Fibroblast of skin of abdomen (primary cell): ENCODE measurements at regions not wholly inside any gene's neighbourhood (a gene's known extent, or its start where the extent isn't known, plus 50 kb on each side); places are given as distances from the start of the nearest gene placed in this dataset.
A peak's percentile ranks its signal among the peaks of the same experiment; 100 is the strongest.
"Not testable (repeated sequence)": the region's sequence is repeated elsewhere in the genome, so short reads cannot be mapped to it uniquely, and the experiment has no call there.

ENCODE experiments used
- DNase-seq: peaks from one replicate; pipeline ENCODE4 v3.0.0-alpha.2; 2013

DNA sequence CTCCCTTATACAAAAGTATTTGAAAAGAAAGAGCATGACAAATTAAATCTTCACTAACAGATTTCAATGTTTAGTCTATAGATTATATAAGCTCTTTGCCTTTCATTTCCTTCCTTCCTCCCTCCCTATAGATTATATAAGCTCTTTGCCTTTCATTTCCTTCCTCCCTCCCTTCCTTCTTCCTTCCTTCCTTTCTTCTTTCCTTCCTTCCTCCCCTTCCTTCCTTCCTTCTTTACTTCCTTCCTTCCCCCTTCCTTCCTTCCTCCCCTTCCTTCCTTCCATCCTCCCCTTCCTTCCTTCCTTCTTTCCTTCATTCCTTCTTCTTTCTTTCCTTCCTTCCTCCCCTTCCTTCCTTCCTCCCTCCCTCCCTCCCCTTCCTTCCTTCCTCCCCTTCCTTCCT is 209.8 kb upstream of the CBLB start:
- no peak for DNase-seq

DNA sequence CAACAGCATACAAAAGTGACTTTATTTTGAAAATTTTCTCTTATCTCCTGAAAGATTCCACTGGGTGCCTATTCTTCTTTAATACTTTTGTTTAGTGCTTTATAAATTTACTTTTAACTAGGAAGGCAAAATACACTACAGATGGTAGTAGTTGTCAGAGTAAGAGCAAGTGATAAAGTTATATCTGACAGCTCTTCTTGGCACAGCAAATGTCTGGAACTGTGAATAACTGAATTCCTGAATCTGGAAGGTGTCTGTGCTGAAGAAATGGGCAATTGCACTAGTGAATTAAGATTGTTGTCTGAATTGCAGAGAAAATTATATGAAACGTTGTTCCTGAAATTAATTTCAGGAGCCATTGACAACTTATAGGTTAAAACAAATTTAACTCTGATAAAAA is 213.8 kb upstream of the CBLB start:
- DNase-seq = no peak

DNA sequence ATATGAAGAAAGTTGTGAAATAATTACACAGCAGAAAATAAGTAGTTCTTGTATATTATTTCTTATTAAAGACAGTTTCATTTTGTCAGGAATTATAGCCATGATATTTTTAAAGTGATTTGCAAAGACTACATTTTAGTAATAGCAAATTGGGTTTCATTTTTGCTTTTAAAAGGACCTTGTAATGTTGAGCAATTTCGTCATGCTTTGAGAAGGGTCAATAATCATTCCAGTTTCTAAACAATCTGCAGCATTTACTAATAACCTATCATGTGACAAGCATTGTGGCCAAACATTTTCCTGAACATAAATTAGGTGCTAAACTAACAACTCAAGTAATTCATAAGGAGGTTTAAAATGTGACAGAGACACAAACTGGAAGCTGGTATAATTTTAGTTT is 214.4 kb upstream of the CBLB start:
- DNase-seq = no peak

DNA sequence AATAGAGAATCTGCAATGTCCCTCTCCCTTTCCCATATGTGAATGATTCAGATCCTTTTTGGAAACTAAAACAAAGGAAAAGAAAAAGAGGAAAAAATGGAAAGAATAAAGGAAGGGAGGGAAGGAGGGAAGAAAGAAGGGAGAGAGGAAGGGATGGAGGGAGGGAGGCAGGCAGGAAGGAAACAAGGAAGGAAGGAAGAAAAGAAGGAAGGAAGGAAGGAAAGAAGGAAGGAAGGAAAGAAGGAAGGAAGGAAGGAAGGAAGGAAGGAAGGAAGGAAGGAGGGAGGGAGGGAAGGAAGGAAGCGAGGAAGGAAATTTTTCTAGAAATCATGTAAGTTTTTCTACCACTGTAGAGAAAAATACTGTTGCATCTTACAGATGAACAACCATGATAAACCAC is 215.0 kb upstream of the CBLB start:
- no peak for DNase-seq

DNA sequence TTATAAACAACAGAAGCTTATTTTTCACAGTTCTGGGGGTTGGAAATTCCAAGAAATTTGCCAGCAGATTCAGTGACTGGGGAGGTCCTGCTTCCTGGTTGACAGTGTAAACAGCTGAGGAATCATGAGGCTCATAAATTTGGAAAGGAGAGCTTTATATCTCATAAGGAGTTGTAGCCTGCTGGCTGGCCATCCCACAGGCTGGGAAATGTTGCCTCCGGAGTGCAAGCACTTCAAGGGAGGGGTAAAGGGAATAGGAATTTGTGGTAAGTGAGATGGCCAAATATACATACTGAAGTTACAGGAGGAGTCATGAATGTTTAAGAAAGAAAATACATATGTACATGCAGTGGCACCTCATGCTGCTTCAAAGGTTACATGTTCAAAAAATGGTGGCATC is 217.2 kb upstream of the CBLB start:
- DNase-seq = peak; percentile 20

DNA sequence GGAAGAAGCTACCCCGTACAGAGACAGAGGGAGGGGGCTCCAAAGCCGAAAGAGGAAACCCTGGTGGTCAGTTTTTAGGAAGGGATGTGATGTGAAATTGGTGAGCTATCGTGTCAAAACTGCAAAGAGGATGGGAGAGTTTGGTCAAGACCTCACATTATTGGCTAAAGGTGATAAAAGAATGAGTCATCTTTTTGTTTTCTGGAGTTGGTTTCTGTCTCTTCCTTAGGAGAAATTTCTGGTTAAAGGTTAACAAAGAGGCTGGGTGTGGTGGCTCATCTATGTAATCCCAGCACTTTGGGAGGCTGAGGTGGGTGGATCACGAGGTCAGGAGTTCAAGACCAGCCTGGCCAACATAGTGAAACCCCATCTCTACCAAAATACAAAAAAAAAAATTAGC is 217.8 kb upstream of the CBLB start:
- DNase-seq = no peak

DNA sequence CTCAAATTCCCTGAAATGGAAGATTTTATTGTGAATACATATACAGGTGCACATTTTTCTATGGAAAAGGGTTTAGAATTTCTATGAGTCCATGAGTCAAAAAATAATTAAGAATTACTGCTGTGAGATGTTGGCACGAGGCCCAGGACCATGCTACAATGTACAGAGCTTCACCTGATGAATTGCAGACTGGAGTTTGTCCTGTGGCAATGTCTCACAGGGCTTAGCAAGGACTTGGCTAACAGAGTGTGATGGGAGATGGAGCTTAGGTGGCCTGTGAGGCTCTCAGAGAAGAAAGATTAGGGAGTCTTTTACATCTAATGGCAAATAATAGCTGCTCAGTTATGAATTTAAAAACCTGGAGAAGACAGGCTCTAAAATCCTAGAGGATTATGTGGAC is 219.5 kb upstream of the CBLB start:
- no peak for DNase-seq

DNA sequence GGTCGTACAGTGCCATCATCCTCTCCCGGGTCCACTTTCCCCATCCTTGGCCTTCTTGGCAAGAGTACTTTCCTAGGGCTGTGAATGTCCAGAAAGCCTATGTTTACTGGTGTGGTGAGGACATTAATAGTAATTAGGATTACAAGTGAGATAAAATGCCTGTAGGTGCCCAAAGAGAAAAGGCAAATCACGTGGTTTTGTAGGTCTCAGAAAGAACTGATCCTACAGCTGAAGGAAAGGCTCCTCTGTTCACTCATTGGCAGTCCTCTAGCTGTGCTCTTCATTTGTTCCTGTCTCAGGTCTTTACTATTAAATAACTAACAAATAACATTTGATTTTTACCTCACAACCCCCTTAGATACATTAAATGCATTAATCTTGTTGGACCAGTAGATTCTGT is 220.1 kb upstream of the CBLB start:
- DNase-seq = no peak

DNA sequence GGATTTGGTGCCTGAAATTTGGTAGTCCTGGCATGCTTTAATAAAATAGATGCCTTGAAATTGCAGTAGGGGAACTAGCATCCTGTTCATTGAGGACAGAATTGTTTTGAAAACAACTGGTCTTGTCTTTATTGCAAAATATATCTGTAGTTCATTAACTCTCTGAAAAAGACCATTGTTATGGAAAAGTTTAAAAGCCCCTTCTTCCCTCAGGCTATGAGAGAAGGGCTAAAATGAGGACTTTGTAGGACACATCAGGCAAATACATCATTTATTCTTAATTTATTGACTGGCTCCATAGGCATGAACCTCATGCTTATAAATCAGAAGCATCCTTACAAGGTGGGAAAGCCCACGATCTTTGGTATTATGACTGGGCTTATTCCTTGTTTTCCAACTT is 221.0 kb upstream of the CBLB start:
- no peak for DNase-seq

DNA sequence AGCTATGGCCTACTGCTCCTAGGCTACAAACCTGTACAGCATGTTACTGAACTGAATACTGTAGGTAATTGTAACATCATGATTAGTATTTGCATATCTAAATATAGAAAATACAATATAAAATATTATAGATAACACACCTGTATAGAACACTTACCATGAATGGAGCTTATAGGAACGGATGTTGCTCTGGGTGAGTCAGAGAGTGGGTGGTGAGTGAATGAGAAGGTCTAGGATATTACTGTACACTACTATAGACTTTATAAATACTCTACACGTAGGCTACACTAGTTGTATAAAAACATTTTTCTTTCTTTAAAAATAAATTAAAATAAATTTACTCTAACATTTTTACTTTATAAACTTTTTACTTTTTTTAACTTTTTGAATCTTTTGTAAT is 224.0 kb upstream of the CBLB start:
- DNase-seq = no peak

DNA sequence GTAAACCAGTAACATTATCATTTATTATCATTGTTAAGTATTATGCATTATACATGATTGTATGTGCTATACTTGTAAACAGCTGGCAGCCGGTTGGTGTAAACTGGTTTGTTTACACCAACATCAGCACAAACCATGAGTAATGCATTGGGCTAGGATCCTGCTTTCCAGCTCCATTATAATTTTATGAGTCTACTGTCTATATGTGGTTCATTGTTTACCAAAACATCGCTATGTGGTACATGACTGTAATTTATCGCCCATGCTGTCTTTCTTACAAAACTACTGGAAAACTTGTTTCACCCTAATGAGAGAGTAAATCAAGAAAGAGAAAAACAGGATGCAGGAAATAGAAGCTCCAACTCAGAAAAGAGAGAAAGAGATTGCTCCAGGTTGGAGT is 224.8 kb upstream of the CBLB start:
- no peak for DNase-seq

DNA sequence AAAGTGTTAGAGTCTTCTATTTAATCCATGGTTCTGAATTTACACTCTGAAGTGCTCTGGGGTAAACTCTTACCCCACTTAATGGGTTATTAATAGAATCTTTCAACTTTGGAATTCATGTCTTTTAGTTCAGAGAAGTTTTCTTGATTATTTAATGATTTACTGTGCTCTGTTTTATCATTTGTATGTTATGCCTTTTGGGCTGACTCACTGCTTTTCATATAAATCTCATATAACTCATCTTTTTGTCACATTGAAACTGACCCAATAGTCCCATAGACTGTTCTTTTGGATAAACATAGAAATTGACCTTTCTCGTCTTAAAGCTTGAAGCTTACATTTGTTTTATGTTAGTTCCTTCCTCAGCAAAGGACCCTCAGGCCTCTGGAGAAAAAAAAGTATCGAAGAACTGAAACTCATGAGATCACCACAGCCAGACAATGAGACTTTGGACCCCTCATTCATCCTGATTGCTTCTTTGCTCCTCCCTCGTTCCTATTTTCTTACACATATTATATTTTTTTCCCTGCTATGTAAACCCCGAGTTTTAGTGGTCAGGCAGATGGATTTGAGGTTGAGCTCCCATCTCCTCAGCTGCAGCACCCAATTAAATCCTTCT is 229.1 kb upstream of the CBLB start:
- peak; percentile 56 for DNase-seq

DNA sequence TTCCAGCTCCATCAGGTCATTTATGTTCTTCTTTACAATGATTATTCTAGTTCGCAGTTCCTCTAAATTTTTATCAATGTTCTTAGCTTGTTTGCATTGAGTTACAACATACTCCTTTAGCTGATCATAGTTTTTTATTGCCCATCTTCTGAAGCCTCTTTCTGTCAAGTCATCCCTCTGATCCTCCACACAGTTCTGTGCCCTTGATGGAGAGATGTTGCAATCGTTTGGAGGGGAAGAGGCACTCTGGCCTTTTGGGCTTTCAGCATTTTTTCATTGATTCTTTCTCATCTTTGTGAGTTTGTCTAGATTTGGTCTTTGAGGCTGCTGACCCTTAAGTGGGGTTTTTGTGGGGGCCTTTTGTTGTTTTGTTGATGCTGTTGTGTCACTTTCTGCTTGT is 234.6 kb upstream of the CBLB start:
- no peak for DNase-seq

DNA sequence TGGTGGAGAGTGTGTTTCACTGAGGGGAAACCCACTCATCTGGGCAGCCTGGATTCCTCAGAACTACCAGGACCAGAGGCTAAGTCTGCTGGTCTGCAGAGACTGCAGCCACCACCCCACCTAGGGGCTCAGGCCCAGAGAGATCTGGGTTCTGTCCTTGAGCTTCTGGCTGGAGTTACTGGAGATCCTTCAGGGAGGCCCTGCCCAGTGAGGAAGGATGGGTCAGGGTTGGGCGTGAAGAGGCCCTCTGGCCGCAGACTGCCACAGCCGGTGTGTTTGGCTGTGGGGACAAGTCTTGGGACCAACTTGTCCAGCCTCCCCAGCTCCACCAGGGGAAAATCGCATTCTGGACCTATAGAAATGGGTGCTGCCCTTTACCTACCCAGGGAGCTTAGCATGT is 235.3 kb upstream of the CBLB start:
- no peak for DNase-seq

DNA sequence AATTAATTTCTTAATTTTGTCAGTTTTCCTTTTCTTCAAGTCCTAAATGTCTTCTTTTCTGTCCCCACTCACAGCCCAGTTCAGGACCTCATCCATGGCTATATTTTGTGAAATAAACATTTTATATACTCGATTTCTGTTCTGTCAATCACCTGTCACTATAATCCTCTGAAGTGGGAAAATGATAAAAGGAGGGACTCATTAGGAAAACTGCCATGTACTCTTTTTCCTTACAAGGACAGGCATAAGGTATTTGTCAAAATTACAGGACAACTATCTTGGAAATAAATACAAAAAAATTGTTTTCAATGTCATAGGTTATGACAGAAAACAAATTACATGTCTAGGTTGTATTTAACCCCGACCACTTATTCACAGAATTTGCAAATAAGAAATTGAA is 240.1 kb upstream of the CBLB start:
- no peak for DNase-seq

DNA sequence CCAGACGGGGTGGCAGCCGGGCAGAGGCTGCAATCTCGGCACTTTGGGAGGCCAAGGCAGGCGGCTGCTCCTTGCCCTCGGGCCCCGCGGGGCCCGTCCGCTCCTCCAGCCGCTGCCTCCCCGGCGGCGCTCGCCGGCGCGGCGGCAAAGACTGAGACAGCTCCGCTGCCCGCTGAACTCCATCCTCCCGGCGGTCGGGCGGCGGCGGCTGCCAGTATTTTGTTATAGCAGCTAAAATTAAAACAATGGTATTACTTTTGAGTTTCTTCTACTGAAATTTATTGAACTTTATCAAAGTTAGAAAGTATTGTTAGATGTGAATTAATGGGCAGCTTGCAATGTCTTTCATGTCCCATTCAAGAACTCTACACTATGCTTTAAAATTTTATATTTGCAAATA is 243.7 kb upstream of the CBLB start:
- DNase-seq = not testable (repeated sequence)

DNA sequence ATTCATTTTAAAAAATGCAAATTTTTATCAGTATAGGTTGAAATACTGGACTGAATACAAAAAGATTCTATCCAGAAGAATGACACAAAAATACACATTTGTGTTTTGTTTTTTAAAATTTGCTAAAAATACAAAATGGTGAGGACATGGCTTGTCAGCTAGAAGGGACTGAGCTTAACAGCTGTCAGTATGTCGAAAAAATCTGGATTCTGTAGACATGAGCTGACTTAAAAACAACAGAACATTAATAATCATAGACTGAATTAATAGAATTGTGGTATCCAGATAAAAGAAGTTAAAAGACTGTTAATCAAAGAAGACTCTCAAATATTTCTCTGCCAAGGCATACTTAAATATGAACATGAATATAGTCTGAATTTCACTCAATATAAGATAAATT is 244.9 kb upstream of the CBLB start:
- no peak for DNase-seq

DNA sequence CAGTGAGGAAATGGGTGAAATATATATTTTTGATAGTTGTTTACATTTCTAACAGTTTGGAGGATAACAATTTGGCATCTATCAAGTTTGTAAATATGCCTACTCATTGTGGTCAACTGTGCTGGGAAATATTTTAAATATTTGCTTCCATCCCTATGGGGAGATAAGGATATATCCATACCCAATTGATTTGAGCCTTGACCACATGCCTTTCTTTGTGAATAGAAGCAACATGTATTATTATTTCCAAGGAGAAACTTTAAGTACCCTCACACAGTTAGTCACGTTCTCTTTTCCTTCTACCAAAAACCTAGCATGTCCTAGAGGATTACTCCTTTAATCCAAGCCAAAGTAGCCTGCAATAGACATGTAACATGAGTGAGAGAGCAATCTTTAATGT is 245.4 kb upstream of the CBLB start:
- peak; percentile 43 for DNase-seq

DNA sequence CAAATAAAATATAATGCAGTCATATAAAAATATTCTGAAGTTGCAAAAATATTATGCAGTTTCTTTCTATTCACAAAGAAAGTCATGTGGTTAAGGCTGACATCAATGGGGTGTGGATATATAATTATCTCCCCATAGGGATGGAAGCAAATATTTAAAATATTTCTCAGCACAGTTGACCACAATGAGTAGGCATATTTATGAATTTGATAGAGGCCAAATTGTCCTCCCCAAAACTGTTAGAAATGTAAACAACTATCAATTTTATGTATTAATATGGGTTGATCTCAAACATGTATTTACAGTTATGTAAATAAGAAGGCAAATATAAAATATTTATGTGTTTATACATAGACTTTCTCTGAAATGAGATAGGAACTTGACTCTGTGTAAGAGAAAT is 246.0 kb upstream of the CBLB start:
- DNase-seq = peak; percentile 71

DNA sequence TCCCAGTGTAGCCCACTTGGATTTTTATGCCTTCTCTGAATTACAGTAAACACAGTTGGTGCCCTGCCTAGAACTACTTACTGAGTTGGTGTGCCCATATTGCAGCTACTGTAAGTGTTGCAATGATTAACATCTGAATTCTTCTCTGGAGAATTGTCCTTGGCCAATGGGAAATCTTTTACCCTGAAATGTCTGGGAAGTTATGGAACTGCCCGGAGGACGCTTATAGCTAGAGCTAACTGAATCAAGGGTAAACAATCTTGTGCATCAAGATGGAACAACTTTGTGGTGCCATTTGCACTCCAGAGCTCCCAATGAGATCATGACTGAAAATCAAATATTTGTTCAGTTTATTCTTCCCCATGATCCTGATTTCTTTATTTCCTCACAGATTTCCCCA is 246.7 kb upstream of the CBLB start:
- no peak for DNase-seq

DNA sequence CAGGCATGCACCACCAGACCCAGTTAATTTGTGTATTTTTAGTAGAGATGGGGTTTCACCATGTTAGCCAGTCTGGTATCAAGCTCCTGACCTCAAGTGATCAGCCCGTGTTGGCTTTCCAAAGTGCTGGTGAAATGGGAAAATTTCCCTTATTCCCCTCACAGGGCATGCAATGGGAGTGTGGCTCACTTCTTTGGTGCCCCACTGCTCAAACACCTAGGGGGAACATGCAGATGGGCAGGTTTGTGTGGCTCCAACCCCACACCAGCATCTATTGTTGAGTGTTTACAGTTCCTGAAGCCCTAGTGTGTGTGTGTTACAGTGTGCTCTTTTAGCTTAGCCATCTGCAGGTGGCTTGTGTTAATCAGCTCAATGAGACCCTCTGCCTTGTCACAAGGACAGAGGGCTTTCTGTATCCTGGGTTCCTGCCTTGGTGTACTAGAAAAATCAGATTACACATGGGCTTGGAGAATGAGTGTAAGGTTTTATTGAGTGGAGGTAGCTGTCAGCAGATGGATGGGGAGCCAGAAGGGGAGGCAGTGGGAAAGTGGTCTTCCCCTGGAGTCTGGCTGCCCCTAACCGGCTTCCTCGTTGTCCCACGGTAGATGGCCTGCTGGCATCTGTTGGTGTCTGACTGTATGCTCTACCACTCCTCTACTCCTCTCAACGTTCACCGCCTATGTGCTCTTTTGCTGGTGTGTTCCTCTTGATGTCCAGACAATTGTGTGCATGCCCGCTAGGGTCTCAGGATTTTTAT is 248.1 kb upstream of the CBLB start:
- no peak for DNase-seq

DNA sequence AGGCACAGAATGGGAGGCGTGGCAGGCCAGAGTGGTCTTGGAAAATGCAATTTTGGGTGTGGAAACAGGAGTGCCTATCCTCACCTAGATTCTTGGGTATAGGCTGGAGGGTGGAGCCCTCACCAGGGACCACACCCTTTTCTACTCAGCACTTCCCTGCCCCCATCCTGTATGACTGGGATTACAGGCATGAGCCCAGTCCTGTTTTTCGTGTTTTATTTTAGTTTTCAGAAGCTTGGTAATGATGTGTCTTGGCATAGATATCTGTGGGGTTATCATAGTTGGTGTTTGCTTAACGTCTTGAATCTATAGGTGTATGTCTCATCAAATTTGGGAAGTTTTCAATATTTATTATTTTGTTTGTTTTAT is 248.7 kb upstream of the CBLB start:
- DNase-seq = no peak

DNA sequence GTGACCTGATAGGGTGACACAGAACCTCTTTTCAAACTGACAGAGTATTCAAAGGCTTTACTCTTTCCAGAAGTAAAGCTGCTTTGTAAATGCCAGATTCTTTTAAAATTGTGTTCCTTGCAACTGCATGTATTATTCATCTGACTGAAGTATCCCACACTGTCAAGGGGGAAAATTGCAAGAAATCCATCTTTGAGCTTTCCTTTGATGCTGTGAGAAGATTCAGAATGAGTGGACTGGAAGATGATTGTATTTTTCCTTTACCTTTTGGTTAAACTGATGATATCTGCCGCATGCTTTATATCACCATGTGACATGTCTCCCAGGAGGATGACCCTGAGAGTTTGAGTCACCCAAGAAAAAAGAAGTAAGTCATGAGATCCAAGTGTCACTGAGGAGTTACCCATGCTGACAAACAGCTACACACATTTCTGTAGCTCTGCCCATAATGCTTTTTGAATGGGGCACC is 250.8 kb upstream of the CBLB start:
- DNase-seq = peak; percentile 56

DNA sequence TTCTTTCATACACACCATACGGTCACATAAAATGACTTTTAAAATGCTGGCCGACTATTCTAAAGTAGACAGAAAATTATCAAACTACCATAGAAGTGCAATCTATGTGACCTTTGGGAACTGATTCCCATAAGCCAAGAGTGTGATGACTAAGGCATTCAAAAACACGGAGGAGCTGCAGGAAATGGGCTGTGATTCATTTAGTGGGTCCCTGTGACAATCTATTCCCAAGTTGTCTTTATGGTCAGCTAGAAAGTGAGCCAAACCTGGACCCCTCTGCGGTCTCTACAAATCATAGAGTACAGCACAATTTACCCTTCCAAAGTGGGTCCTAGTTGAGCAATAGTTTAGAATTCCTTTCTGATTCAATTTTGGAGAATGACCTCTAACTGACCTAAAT is 251.5 kb upstream of the CBLB start:
- DNase-seq = peak; percentile 52
